ENCODE measurements at regions not wholly inside any gene's neighbourhood (a gene's known extent, or its start where the extent isn't known, plus 50 kb on each side); places are given as distances from the start of the nearest gene placed in this dataset.

DNA sequence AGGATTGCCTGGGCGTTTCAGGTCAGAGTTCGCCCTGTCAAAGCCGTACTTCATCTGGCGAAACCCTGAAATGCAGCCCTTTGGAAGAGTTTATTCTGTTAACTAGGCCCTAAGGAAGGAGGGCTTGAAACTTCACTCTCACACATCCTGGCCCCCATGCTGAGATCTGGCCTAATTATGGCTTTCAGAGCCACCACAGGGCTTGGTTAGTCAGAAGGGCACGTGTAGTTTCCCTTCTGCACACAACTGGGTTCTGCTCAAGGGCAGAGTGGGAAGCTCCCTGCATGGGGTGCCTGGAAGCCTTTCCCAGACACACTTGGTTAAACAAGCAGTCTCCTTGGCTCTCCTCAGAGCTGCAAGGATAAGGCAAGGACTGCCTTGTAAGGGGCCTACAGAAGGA is 397.3 kb downstream of the SHISA9 start:
- TF ChIP-seq, protein P1, sequence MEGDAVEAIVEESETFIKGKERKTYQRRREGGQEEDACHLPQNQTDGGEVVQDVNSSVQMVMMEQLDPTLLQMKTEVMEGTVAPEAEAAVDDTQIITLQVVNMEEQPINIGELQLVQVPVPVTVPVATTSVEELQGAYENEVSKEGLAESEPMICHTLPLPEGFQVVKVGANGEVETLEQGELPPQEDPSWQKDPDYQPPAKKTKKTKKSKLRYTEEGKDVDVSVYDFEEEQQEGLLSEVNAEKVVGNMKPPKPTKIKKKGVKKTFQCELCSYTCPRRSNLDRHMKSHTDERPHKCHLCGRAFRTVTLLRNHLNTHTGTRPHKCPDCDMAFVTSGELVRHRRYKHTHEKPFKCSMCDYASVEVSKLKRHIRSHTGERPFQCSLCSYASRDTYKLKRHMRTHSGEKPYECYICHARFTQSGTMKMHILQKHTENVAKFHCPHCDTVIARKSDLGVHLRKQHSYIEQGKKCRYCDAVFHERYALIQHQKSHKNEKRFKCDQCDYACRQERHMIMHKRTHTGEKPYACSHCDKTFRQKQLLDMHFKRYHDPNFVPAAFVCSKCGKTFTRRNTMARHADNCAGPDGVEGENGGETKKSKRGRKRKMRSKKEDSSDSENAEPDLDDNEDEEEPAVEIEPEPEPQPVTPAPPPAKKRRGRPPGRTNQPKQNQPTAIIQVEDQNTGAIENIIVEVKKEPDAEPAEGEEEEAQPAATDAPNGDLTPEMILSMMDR (IDR thresholded peaks at IDR 0.05) = no peak
- TF ChIP-seq POLR2AphosphoS5 (IDR thresholded peaks at IDR 0.05) (no peak), POLR2A (IDR thresholded peaks at IDR 0.05) (no peak)

All from stomach (tissue), 4 donors.